IMR-90 (cell line): ENCODE measurements at regions not wholly inside any gene's neighbourhood (a gene's known extent, or its start where the extent isn't known, plus 50 kb on each side); places are given as distances from the start of the nearest gene placed in this dataset.

ENCODE experiments used
- ATAC-seq: fragments of 200-7000 bp; cut with Tn5 transposase; 2 replicates; pipeline ENCODE4 v1.9.1; 2020; ENCODE audit warnings: low read depth, mild to moderate bottlenecking, moderate library complexity
- BruUV-seq: library from RNA; stranded (reverse); fragments of 400-500 nt; replicated peaks from 2 replicates; lab custom pipeline; 2021; lab: Mats Ljungman, UMichigan
- CTCF ChIA-PET: fragments of 300-600 bp; formaldehyde crosslinking; extraction: SDS; loops from one replicate; lab custom pipeline; 2021; ENCODE audit warnings: antibody characterized with exemption; lab: Yijun Ruan, JAX
- POLR2A ChIA-PET: fragments of 300-600 bp; sonication (Branson Sonifier 250); formaldehyde crosslinking; loops from one replicate; lab custom pipeline; 2022; ENCODE audit warnings: antibody characterized with exemption; ENCODE audit not compliant: unreplicated experiment; lab: Charles Lee
- DNase-seq: peaks from one replicate; pipeline ENCODE4 v3.0.0; 2013
- H2AFZ ChIP-seq: replicated peaks from 2 replicates; pipeline ENCODE3; 2013; ENCODE audit warnings: low read length, mild to moderate bottlenecking; ENCODE audit not compliant: poor library complexity
- H2AK5ac ChIP-seq: 2 replicates; pipeline ENCODE4 v1.6.1; 2013; ENCODE audit warnings: low read depth, low read length, inconsistent platforms
- H2AK9ac ChIP-seq: replicated peaks from 2 replicates; pipeline ENCODE3; 2013; ENCODE audit warnings: mild to moderate bottlenecking, low read depth, low read length, moderate library complexity; ENCODE audit not compliant: poor library complexity
- H2BK120ac ChIP-seq: 2 replicates; pipeline ENCODE4 v1.6.1; 2013; ENCODE audit warnings: low read depth, low read length, inconsistent platforms
- H2BK15ac ChIP-seq: 3 replicates; pipeline ENCODE4 v1.6.1; 2013; ENCODE audit warnings: low read depth, low read length, inconsistent platforms
- H2BK20ac ChIP-seq: 2 replicates; pipeline ENCODE4 v1.6.1; 2013; ENCODE audit warnings: low read depth, mild to moderate bottlenecking, inconsistent platforms, low read length, moderate library complexity
- H2BK5ac ChIP-seq: 2 replicates; pipeline ENCODE4 v1.6.1; 2013; ENCODE audit warnings: mild to moderate bottlenecking, low read depth, low read length, inconsistent platforms; ENCODE audit not compliant: poor library complexity, severe bottlenecking
- H3K14ac ChIP-seq: replicated peaks from 2 replicates; pipeline ENCODE4 v1.6.1; 2013; ENCODE audit warnings: low read depth, low read length, inconsistent platforms
- H3K18ac ChIP-seq: 2 replicates; pipeline ENCODE4 v1.6.1; 2013; ENCODE audit warnings: low read depth, low read length, control low read depth
- H3K23ac ChIP-seq: 2 replicates; pipeline ENCODE4 v1.6.1; 2013; ENCODE audit warnings: low read depth, low read length, inconsistent platforms
- H3K27ac ChIP-seq: 2 replicates; pipeline ENCODE4 v1.5.1; 2013; ENCODE audit warnings: mild to moderate bottlenecking, control low read depth, low read length; ENCODE audit not compliant: insufficient read depth
- H3K27me3 ChIP-seq: 2 replicates; pipeline ENCODE4 v1.6.1; 2013; ENCODE audit warnings: low read length; ENCODE audit not compliant: control insufficient read depth, insufficient read depth
- H3K36me3 ChIP-seq: 2 replicates; pipeline ENCODE4 v1.6.1; 2013; ENCODE audit warnings: low read length, mixed read lengths; ENCODE audit not compliant: control insufficient read depth, insufficient read depth
- H3K4ac ChIP-seq: 2 replicates; pipeline ENCODE4 v1.6.1; 2013; ENCODE audit warnings: low read depth, low read length, inconsistent platforms
- H3K4me1 ChIP-seq: 2 replicates; pipeline ENCODE4 v1.6.1; 2013; ENCODE audit warnings: low read length, mixed read lengths; ENCODE audit not compliant: control insufficient read depth, insufficient read depth
- H3K4me2 ChIP-seq: 2 replicates; pipeline ENCODE4 v1.6.1; 2013; ENCODE audit warnings: low read depth, mild to moderate bottlenecking, control low read depth, low read length, moderate library complexity
- H3K4me3 ChIP-seq: 2 replicates; pipeline ENCODE4 v1.5.1; 2013; ENCODE audit warnings: low read depth, mild to moderate bottlenecking, control low read depth, low read length, moderate library complexity; ENCODE audit not compliant: insufficient read depth
- H3K56ac ChIP-seq: 2 replicates; pipeline ENCODE4 v1.6.1; 2013; ENCODE audit warnings: low read length, inconsistent platforms; ENCODE audit not compliant: insufficient read depth; ENCODE audit errors: extremely low read depth
- H3K79me1 ChIP-seq, 2 experiments: 2 replicates each; pipeline ENCODE4 v1.6.1; 2013; ENCODE audit warnings: low read length in 2 of 2, inconsistent platforms in 1 of 2, low read depth in 1 of 2
- H3K9ac ChIP-seq: 2 replicates; pipeline ENCODE4 v1.6.1; 2013; ENCODE audit warnings: low read depth, low read length, control low read depth
- H3K9me1 ChIP-seq: 2 replicates; pipeline ENCODE4 v1.6.1; 2013; ENCODE audit warnings: low read length, inconsistent platforms; ENCODE audit not compliant: insufficient read depth
- H3K9me3 ChIP-seq: 2 replicates; pipeline ENCODE4 v1.6.1; 2013; ENCODE audit warnings: low read length; ENCODE audit not compliant: control insufficient read depth, insufficient read depth
- H4K20me1 ChIP-seq: 2 replicates; pipeline ENCODE4 v1.6.1; 2013; ENCODE audit warnings: low read length, inconsistent platforms; ENCODE audit not compliant: insufficient read depth
- H4K5ac ChIP-seq: 2 replicates; pipeline ENCODE4 v1.6.1; 2013; ENCODE audit warnings: mild to moderate bottlenecking, low read depth, low read length, control low read depth
- H4K8ac ChIP-seq, 2 experiments: 2 replicates each; pipeline ENCODE4 v1.6.1; 2013; ENCODE audit warnings: low read depth in 2 of 2, low read length in 2 of 2, control low read depth in 1 of 2, inconsistent platforms in 1 of 2
- H4K91ac ChIP-seq: 2 replicates; pipeline ENCODE4 v1.6.1; 2013; ENCODE audit warnings: low read depth, low read length, inconsistent platforms; ENCODE audit not compliant: insufficient read depth
- BHLHE40 ChIP-seq: fragments of 150-350 bp; IDR thresholded peaks from 2 replicates; pipeline ENCODE4 v1.6.1; 2016; ENCODE audit warnings: mild to moderate bottlenecking, low read depth, low read length
- CEBPB ChIP-seq: IDR thresholded peaks from 2 replicates; pipeline ENCODE4 v1.6.1; 2012; ENCODE audit warnings: low read depth, low read length, improper control_type of control experiment
- CHD1 ChIP-seq: IDR thresholded peaks from 2 replicates; pipeline ENCODE4 v1.6.1; 2012; ENCODE audit warnings: low read depth, low read length, improper control_type of control experiment
- CTCF ChIP-seq: conservative IDR thresholded peaks from 2 replicates; pipeline ENCODE4 v1.5.1; 2012; ENCODE audit warnings: mild to moderate bottlenecking, low read depth, low read length, improper control_type of control experiment
- ELK1 ChIP-seq: fragments of 150-350 bp; IDR thresholded peaks from 2 replicates; pipeline ENCODE4 v1.6.1; 2016; ENCODE audit warnings: low read depth, mild to moderate bottlenecking, low read length, moderate library complexity, borderline replicate concordance
- FOS ChIP-seq: fragments of 150-350 bp; IDR thresholded peaks from 2 replicates; pipeline ENCODE4 v1.6.1; 2016; ENCODE audit warnings: low read depth, low read length
- MAFK ChIP-seq: IDR thresholded peaks from 2 replicates; pipeline ENCODE4 v1.6.1; 2012; ENCODE audit warnings: low read depth, low read length, improper control_type of control experiment
- MAZ ChIP-seq: IDR thresholded peaks from 2 replicates; pipeline ENCODE4 v1.6.1; 2012; ENCODE audit warnings: low read depth, mild to moderate bottlenecking, low read length, improper control_type of control experiment, moderate library complexity, borderline replicate concordance
- MXI1 ChIP-seq: IDR thresholded peaks from 2 replicates; pipeline ENCODE4 v1.6.1; 2012; ENCODE audit warnings: low read depth, mild to moderate bottlenecking, low read length, moderate library complexity, borderline replicate concordance
- NFE2L2 ChIP-seq: fragments of 150-350 bp; IDR thresholded peaks from 2 replicates; pipeline ENCODE4 v1.6.1; 2016; ENCODE audit warnings: low read depth, mild to moderate bottlenecking, low read length
- POLR2A ChIP-seq: IDR thresholded peaks from 2 replicates; pipeline ENCODE4 v1.6.1; 2012; ENCODE audit warnings: mild to moderate bottlenecking, low read depth, low read length
- RAD21 ChIP-seq: IDR thresholded peaks from 2 replicates; pipeline ENCODE4 v1.6.1; 2012; ENCODE audit warnings: low read length, improper control_type of control experiment
- RCOR1 ChIP-seq: IDR thresholded peaks from 2 replicates; pipeline ENCODE4 v1.6.1; 2012; ENCODE audit warnings: mild to moderate bottlenecking, low read length, improper control_type of control experiment; ENCODE audit not compliant: insufficient replicate concordance
- RFX5 ChIP-seq: IDR thresholded peaks from 2 replicates; pipeline ENCODE4 v1.8.0; 2012; ENCODE audit warnings: low read depth, mild to moderate bottlenecking, low read length, moderate library complexity
- SMC3 ChIP-seq: fragments of 150-350 bp; IDR thresholded peaks from 2 replicates; pipeline ENCODE4 v1.6.1; 2016; ENCODE audit warnings: low read depth, mild to moderate bottlenecking, antibody characterized with exemption, low read length, moderate library complexity
- USF2 ChIP-seq: fragments of 150-350 bp; IDR thresholded peaks from 2 replicates; pipeline ENCODE4 v1.6.1; 2017; ENCODE audit warnings: mild to moderate bottlenecking, antibody characterized with exemption, low read length, low read depth
- WGBS, 2 experiments: methylation state at CpG; one replicate each; pipeline versions ENCODE4 v1.1.5 to v1.1.7; 2013; ENCODE audit warnings: missing lambda C conversion rate in 2 of 2; ENCODE audit not compliant: insufficient read length in 1 of 2; ENCODE audit errors: extremely low coverage in 2 of 2; 5-methylcytosine and 5-hydroxymethylcytosine counted together
- dilution Hi-C: fragments of 300-500 bp; cut with HindIII; formaldehyde crosslinking; loops from one replicate; pipeline ENCODE4 v1.14.3; 2018; ENCODE audit warnings: low sequenced_read_pairs; ENCODE audit not compliant: unreplicated experiment
- in situ Hi-C: fragments of 300-500 bp; cut with MboI; formaldehyde crosslinking; loops from 3 replicates; pipeline ENCODE4 v1.14.3; 2019; ENCODE audit warnings: low sequenced_read_pairs, inconsistent platforms, mixed read lengths
- intact Hi-C: fragments of 100-400 bp; cut with micrococcal nuclease; formaldehyde crosslinking; loops from 2 replicates; pipeline ENCODE4 v1.10.0; 2022

GRCh38 chr1:87510540-87510939 is 181.9 kb downstream of the LMO4 start:
- ATAC-seq, result no peak

More at GRCh38 chr1:87510540-87510939, 181.9 kb downstream of the LMO4 start:
- H3K79me1 ChIP-seq, result no peaks in the 10 kb centered on the region
- no peak overlapping the region for H2BK5ac ChIP-seq
- H3K4ac ChIP-seq, result no peak overlapping the region
- H3K36me3 ChIP-seq, result no peaks in the 10 kb centered on the region
- WGBS, 2 experiments, result no CpG with 5 or more reads among the region's 3 CpGs
- H3K27me3 ChIP-seq, result no peaks in the 10 kb centered on the region
- no peak overlapping the region for H3K14ac ChIP-seq
- H2AK9ac ChIP-seq, result no peak overlapping the region
- H3K9me3 ChIP-seq, result no peaks in the 10 kb centered on the region
- no peak overlapping the region for H3K23ac ChIP-seq
- TF ChIP-seq POLR2A (no peak), BHLHE40 (no peak), ELK1 (no peak), RAD21 (no peak), MAFK (no peak), CEBPB (no peak), SMC3 (no peak), CTCF (no peak), MXI1 (no peak), MAZ (no peak), NFE2L2 (no peak), USF2 (no peak), FOS (no peak), RCOR1 (no peak), RFX5 (no peak), CHD1 (no peak)
- no peak overlapping the region for H2AK5ac ChIP-seq
- no peak overlapping the region for H3K4me2 ChIP-seq
- ChIA-PET CTCF (no interaction called here), POLR2A (no interaction called here)
- dilution Hi-C loops, result no loop called here
- no peak overlapping the region for H3K56ac ChIP-seq
- intact Hi-C loops, result loop anchor here (10.0 kb wide), 1 partner anchor 444 kb away; no protein-coding TSS in a partner anchor
- no peak overlapping the region for H4K8ac ChIP-seq
- in situ Hi-C loops, result no loop called here
- no peak overlapping the region for H3K27ac ChIP-seq
- H2BK15ac ChIP-seq, result no peak overlapping the region
- H3K4me3 ChIP-seq, result no peak overlapping the region
- DNase-seq, result no peak
- no TSS peak for BruUV-seq
- H2BK20ac ChIP-seq, result no peak overlapping the region
- no peak overlapping the region for H2AFZ ChIP-seq
- H2BK120ac ChIP-seq, result no peak overlapping the region
- no peaks in the 10 kb centered on the region for H4K20me1 ChIP-seq
- H3K9me1 ChIP-seq, result peaks cover 3% of the 10 kb centered on the region; the same call in 1 of the 2 replicates
- H4K91ac ChIP-seq, result no peak overlapping the region
- no peak overlapping the region for H4K5ac ChIP-seq
- H3K18ac ChIP-seq, result no peak overlapping the region
- no peak overlapping the region for H3K9ac ChIP-seq
- peaks cover 11% of the 10 kb centered on the region for H3K4me1 ChIP-seq
